IPS-NIHi11 (cell line): ENCODE measurements at regions not wholly inside any gene's neighbourhood (a gene's known extent, or its start where the extent isn't known, plus 50 kb on each side); places are given as distances from the start of the nearest gene placed in this dataset.
"Not testable (repeated sequence)": the region's sequence is repeated elsewhere in the genome, so short reads cannot be mapped to it uniquely, and the experiment has no call there.

Experiments
- DNase-seq: peaks from one replicate; pipeline ENCODE4 v3.0.0; 2012; ENCODE audit warnings: mixed read lengths, low spot score

DNA sequence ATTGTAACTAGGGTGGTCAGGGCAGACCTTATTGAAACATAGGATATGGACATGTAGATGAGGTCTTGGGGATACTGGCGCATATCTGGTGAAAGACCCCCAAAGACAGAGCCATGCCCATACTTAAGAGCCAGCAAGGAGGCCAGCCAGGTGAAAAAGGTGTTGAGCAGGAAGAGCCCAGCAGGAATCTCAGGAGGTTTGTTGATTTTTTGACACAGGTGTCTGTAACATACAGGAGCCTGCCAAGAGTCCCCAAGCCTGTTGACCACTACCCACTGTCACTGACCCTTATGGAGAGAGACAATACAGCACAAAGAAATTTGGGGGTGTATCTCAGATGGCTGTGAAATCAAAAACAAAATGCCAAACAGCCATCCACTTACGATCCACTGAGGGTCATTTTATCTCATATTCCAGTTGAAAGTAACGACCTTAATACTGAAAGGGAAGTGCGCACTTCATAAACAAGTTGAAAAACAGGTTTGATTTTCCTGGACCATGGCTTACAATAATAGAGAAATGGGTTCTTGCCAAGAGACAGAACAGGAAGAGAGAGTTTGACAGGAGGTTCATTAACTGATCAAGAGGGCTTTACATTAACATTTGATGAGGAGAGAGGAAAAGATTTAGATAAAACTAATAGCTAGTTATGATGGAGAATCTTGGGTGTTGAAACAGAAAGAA, 163.6 kb downstream of the GLUL start:
- DNase-seq = no peak

DNA sequence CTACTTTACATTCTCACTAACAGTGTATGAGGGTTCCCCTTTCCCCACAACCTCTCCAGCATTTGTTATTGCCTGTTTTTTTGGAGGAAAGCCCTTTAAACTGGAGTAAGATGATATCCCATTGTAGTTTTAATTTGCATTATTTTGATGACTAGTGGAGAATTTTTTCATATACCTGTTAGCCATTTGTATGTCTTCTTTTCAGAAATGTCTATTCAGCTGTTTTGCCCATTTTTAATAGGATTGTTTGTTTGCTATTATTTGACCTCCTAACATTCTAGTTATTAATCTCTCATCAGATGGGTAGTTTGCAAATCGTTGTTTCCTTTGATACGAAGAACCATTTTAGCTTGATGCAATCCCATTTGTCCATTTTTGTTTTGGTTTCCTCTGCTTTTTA, 165.0 kb downstream of the GLUL start:
- DNase-seq = no peak

DNA sequence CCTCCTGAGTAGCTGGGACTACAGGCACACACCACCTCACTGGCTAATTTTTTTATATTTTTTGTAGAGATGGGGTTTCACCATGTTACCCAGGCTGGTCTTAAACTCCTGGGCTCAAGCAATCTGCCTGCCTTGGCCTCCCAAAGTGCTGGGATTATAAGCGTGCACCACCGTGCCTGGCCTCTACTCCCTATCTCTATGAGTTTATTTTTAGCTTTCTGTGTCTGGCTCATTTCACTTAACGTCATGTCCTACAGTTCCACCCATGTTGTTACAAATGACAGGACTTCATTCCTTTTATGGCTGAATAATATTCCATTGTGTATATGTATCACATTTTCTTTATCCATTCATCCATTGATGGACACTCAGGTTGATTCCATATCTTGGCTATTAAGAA, 164.2 kb upstream of the ZNF648 start:
- not testable (repeated sequence) for DNase-seq

DNA sequence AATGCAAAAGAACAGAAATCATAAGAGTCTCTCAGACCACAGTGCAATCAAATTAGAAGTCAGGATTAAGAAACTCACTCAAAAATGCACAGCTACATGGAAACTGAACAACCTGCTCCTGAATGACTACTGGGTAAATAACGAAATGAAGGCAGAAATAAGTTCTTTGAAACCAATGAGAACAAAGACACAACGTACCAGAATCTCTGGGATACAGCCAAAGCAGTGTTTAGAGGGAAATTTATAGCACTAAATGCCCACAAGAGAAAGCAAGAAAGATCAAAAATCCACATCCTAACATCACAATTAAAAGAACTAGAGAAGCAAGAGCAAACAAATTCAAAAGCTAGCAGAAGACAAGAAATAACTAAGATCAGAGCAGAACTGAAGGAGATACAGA, 160.5 kb upstream of the ZNF648 start:
- not testable (repeated sequence) for DNase-seq

DNA sequence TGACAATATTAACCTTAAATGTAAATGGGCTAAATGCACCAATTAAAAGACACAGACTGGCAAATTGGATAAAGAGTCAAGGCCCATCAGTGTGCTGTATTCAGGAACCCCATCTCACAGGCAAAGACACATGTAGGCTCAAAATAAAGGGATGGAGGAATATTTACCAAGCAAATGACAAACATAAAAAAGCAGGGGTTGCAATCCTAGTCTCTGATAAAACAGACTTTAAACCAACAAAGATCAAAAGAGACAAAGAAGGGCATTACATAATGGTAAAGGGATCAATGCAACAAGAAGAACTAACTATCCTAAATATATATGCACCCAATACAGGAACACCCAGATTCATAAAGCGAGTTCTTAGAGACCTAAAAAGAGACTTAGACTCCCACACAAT, 159.9 kb upstream of the ZNF648 start:
- not testable (repeated sequence) for DNase-seq

DNA sequence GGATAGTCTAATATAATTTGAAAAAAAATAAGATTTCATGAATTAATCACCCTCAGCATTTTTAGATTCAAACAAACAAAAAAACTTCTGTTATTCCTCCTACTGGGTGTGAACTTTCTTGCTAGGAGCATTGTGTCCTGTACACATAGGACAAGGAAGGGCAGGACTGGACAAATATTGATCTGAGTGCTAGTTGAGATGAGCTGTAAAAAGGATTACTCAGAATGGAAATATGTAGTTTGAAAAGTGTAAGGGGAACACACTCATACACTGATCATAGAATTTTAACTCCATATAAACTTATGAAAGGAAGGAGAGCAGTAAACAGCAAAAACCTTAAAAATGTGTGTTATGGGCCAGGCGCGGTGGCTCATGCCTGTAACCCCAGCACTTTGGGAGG, 156.5 kb upstream of the ZNF648 start:
- DNase-seq = no peak

DNA sequence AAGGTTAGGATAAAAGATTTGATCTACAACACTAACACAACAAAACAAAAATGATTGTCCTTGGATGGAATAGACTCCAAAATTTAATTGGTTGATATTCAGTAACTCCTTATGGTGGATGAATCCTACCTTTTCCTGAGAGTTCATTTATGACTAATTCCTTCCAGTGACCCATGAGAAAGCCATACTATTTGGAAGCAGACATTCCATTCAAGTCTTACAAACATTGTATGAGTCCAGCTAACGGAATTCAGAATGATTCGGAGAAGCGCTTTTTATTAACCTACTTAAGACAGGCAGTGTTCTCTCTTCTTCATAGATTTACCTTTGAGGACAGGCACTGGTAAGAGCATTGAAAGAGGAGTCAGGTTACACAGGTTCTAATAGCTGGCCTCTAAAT, 155.6 kb upstream of the ZNF648 start:
- no peak for DNase-seq

DNA sequence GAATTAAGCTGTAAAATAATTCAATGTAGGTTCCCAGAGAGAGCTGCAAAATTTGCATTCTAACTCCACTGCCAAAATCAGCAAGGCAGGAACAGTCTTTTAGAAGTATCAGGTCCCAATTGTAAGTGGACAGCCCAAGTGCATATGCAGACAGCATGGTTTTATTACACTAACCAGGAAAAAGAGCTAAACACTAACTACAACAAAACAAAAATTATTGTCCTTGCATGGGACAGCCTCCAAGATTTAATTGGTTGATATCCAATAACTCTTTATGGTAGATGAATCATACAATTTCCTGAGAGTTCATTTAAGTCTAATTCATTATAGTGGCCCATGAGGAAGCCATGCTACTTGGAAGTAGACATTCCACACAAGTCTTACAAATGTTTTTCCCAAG, 154.3 kb upstream of the ZNF648 start:
- no peak for DNase-seq

DNA sequence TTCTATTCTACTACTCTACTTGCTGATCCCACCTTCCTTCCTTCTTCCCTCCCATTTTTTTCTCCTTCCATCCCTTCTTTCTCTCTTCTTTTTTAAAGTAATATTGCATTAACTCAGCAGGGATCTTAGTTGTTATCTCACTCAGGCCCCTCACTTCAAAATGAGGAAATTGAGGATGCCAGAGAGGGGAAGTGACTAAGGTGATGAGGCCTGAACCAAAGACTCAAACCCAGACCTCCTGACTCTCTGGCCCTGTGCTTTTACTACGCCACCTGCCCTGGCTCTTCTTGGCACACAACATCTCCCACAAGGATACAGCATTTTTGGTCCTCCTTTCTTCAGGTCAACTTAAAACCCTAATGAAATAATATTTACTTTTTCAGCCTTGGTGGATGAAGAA, 151.7 kb upstream of the ZNF648 start:
- no peak for DNase-seq

DNA sequence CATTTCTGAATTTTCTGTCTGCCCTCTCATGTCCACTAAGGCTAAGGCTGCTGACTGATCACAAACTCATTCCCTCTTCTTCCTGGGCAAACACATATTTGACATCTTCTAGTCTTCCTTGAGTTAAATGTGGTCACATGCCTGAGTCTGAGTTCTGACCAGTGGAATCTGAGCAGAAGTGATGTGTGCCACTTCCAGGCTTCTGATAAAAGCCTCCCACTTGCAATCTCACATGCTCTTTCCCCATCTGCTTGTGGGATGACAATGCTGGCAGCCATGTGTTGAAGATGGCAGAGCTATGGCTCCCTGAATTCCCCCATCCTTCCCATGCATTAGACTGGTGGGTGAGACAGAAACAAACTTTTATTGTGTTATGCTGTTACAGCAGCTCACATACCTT, 149.9 kb upstream of the ZNF648 start:
- no peak for DNase-seq

DNA sequence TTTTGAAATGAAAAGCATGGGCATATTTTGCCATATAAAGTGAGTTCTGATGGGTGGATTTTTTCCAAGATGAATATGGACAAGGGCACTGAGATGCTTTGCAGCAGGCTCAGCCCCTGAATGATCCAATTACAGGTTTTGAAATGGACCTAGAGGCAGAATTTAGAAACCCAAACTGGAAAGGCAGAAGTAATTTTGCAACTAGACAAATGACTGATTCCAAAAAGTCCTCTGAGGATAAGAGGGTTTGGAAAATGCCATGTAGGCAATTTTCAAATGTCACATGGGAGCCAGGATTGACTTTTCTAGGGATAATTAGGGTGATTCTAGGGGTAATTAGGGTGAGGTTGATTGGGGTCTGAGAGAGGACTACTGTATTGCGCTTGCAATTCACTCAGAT, 148.9 kb upstream of the ZNF648 start:
- no peak for DNase-seq

DNA sequence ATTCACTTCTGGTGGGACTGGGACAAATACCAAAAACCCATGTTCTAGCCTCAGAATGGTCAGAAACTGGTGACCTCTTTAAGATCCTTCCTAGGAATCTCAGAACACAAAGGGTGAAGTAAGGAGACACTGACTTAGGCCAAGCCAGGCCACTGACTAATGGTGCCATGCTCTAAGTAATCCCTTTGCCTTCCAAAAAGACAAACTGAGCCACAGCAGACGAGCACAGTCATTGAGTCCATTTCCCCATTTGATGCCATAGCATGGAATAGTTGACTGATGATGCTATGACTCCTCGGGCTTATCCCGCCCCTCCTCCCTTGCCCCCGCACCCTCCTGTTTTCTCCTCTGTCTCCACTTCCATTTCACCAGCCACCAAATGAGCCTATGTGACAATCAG, 145.8 kb upstream of the ZNF648 start:
- DNase-seq = no peak

DNA sequence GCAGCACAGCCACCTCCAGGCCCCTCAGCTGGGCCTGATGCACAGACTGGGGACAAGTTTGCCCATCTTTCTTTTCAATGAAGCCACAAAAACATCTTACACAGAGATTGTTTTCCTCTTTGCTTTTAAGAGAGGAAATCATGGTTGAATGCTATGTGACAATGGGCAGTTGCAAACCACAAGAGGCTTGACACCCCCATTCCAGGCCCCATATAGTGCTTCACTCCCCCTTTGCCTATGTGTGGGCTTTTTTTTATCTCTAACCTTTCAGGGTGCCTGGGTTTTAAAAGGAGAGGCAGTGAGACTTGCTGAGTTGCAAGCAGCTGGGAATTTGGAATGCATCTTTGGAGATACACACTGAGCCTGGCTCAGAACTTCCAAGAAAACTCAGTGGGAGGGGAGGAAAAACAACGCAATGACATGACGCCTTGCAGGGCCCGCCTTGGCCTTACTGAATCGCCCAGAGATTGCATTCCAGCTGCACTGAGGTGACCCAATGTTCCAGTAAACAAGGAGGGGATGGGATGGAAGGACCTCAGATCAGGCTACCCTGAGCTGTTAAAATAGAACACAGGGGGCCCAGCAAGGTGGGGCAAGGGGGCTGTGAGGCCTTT, 145.2 kb upstream of the ZNF648 start:
- no peak for DNase-seq

DNA sequence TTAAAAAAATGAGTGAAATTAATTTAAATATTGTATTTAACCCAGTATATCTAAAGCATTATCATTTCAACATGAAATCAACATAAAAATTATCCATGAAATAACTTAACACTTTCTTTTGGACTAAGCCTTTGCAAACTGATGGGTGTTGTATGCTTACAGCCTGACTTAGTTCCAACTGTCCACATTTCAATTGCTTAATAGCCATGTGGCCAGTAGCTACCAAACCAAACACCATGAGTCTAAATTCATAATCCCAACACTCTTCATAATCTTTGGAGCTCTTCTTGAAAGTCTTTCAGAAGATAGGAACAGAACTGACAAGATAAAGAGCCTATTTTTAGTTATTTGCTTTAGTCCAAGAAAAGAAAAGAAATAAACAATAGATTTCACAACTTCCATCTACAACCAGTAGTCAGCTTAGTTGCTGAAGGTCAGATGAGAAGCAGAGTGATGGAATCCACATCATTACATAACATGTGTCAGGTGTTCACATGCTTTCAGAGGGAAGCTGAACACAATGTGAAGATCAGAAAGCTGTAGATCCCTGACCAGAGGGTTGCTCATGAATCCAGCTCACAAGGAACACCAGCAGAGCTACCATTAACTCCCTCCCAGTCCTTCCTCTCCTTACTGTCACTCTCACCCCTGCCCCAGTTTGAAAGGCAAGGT, 144.0 kb upstream of the ZNF648 start:
- DNase-seq = no peak

DNA sequence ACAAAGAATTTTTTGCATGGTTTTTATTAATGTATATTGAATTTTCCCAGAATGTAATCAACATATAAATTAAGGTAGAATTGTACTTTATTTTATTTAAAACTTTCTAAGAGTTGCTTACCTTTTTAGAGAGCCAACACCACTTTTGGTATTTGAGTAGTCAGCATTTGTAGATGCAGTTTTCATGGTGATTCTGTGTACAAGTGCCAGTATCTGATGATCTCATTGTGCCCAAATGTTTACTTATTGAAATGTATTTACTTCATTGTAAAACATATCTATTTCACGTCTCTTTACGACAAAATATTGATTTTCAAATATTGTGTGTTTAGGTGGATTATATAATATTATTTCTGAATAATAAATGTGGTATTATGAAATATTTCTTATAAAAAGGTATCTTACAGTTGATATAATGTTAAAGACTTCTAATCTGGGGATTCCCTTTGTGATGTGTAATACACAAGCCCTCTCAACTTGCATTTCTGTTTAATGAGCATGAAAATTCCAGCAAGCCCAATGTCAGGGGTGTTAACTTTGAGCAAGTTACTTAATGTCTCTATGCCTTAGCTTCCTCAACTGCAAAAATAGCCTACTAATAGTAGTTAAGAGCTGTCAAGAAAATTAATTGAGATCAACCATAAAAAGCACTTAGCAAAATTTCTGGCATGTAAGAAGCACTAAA, 141.8 kb upstream of the ZNF648 start:
- DNase-seq = no peak

DNA sequence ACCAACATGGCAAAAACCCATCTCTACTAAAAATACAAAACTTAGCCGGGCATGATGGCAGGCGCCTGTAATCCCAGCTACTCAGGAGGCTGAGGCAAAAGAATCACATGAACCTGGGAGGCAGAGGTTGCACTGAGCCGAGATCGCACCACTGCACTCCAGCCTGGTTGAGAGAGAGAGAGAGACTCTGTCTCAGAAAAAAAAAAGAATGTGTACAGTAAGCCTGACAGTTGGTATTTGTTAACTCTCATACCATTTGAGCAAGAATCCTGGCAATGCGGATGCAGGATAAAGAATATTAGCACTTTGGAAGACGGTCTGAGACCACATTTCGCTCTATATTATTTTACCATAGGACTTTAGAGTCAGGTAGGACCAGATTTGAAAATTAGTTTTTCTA, 140.0 kb upstream of the ZNF648 start:
- not testable (repeated sequence) for DNase-seq

DNA sequence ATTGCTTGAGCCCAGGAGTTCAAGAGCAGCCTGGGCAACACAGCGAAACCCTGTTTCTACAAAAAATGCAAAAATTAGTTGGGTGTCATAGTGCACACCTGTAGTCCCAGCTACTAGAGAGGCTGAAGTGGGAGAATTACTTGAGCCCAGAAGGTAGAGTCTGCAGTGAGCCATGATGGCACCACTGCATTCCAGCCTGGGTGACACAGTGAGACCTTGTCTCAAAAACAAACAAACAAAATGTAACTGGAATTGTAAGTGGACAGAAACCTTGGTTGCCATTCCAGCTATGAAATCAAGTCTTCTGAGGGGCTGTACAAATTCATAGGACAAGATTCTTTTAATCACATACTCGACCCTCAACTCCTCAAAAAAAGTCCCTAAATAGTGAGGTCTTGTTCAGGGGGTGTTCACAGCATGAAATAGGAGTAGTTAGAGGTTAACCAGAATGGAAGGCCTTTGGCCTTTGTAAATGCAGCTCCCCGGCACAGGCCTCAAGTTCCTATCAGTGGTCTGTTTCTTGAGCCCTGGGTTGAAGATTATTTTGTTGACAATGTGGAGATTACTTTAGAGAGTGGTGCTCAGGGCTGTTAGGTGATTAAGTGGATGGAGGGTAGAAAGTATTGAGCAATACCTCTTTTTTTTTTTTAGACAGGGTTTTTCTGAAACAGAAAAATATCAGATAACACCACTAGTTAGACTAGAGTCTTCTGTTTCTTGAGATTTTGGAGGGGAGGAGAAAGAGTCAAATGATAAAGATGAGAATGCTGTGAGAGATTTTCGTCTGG, 138.7 kb upstream of the ZNF648 start:
- DNase-seq = no peak

DNA sequence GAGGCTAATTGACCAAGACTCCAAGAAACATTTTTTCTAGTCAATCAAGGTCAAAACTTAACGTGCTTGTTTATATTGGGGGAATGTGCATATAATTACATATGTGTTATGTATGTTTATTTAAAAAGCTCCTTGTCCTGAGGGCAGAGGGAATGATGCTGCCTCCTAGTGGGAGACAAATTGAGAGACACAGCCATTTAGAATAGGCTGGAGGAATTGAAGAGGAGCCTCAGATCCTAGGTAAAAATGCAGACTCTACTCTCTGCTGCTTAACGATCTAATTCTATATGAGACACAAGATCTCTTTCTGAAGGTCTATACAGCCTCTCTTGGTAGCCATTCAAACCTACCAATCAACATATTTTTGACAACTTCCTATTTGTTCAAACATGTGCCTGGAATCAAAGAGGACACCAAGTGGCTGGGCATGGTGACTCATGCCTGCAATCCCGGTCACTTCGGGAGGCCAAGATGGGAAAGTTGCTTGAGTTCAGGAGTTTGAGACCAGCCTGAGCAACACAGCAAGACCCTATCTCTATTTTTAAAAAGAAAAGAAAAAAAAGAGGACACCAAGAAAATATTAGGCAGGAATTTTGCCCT, 136.6 kb upstream of the ZNF648 start:
- DNase-seq = peak; percentile 30

DNA sequence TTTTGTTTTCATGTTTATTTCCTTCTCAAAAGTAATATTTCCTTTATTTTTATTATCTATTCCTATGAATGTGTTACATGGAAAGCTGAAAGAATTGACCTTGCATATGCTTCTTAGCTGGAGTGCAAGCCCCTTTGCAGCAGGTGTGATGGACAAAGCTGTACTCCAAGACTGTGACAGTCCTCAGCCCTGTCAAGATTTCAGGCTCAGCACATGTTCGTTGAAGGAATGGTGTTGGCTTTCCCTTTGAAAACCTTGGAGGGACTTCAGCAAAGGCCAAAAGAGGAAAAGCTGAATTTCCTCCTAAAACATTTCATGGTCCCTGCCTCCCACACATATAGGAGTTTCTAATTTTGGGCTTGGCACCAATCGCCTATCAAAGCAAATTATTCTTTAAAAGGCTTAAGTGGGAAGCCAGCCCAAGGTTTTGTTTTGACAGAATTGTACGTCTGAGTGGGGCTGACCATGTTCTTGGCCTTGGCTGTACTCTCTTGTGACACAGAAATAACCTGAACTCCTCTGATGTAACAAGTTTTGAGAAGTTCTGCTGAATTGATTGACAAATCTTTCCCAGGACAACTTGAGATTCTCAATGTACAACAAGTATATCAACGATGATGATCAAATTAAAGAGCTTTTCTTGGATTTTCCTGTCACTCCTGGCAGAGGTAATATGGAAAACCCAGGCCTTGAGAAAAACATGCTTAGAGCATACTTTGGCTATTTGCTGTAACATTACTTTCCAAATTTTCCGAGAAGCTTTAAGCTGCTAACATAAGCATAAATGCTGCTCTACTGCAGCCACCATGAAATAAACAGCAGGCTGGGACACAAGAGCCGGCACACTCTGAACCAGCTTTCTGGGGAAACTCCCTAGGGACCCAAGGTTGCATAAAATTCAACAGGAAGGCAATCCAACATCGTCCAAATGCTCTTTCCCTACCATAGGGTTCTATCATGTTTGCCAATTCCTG, 135.7 kb upstream of the ZNF648 start:
- no peak for DNase-seq

DNA sequence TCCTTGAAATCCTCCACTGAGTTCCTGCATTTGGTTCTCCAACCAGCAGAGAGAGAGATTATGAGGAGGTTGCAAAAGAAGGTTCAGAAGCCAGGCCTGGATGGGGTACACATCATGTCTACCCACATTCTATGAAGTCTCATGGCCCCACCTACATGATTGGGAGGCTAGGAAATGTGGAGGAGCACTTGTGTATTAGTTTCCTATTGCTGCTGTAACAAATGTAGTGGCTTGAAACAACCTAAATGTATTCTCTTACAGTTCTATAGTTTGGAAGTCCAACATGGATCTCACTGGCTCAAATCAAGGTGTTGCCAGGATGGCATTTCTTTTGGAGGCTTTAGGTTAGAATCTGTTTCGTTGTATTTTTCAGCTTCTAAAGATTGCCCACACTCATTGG, 134.2 kb upstream of the ZNF648 start:
- DNase-seq = no peak
